OCI-LY1 (cell line): ENCODE measurements at regions not wholly inside any gene's neighbourhood (a gene's known extent, or its start where the extent isn't known, plus 50 kb on each side); places are given as distances from the start of the nearest gene placed in this dataset.

Experiments used
- CTCF ChIP-seq: fragments of 200-600 bp; sonication (generic), shearing (Covaris generic); IDR thresholded peaks from 2 replicates; pipeline ENCODE4 v1.5.1; 2017; ENCODE audit warnings: mild to moderate bottlenecking, antibody characterized with exemption, low read length, moderate library complexity, mixed read lengths
- EZH2 ChIP-seq: fragments of 200-600 bp; sonication (generic), shearing (Covaris generic); IDR thresholded peaks from 2 replicates; pipeline ENCODE4 v1.8.0; 2017; ENCODE audit warnings: borderline replicate concordance, mixed run types, mild to moderate bottlenecking, antibody characterized with exemption, low read length, moderate library complexity, mixed read lengths

- TF ChIP-seq CTCF (no peak), EZH2 (no peak)
These were observed 194.2 kb downstream of the NHLRC3 start for GRCh38 chr13:39232401-39232980.
